GM12891 (cell line): ENCODE measurements at regions not wholly inside any gene's neighbourhood (a gene's known extent, or its start where the extent isn't known, plus 50 kb on each side); places are given as distances from the start of the nearest gene placed in this dataset.
"Not testable (repeated sequence)": the region's sequence is repeated elsewhere in the genome, so short reads cannot be mapped to it uniquely, and the experiment has no call there.

Experiments used
- DNase-seq: peaks from one replicate; pipeline ENCODE4 v3.0.0; 2011; ENCODE audit warnings: low spot score; ENCODE audit not compliant: insufficient read length
- FAIRE-seq: peaks from 2 replicates; lab custom pipeline; 2011; peaks lifted over from hg19 to GRCh38; lab: Jason Lieb, UNC
- PAX5 ChIP-seq: IDR thresholded peaks from 2 replicates; pipeline ENCODE4 v1.6.1; 2011; ENCODE audit warnings: low read length, moderate library complexity, mild to moderate bottlenecking; ENCODE audit not compliant: insufficient read depth, severe bottlenecking
- POLR2A ChIP-seq: IDR thresholded peaks from 2 replicates; pipeline ENCODE4 v1.6.1; 2011; ENCODE audit warnings: low read depth, low read length, control low read depth
- POLR2AphosphoS5 ChIP-seq: IDR thresholded peaks from 2 replicates; pipeline ENCODE4 v1.6.1; 2011; ENCODE audit warnings: low read depth, low read length, control low read depth
- POU2F2 ChIP-seq: IDR thresholded peaks from 2 replicates; pipeline ENCODE4 v1.6.1; 2011; ENCODE audit warnings: low read depth, mild to moderate bottlenecking, control low read depth, low read length, moderate library complexity
- SPI1 ChIP-seq: IDR thresholded peaks from 2 replicates; pipeline ENCODE4 v1.6.1; 2011; ENCODE audit warnings: low read depth, low read length, control low read depth
- TAF1 ChIP-seq: IDR thresholded peaks from 2 replicates; pipeline ENCODE4 v1.6.1; 2011; ENCODE audit warnings: low read depth, low read length, control low read depth

DNA sequence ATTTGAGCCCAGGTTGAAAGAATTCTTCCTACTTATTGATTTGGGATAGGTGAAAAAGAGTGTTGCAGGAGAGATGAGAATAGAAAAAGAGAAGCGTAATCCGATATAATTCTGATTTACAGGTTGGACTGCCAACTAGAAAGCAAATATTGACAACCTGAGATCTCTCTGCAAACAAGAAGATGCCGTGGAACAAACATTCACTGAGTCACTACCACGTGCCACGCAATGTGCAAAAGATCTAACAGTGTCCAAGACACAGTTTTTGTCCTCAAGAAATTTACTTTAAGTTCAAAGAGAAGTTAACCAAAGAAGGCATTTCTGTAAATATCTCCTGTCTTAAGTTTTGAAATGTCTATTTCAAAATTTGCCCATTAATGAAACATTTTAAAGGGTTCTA, 578.0 kb upstream of the ARID1B start:
- no peak for DNase-seq
- TF ChIP-seq TAF1 (no peak), POLR2AphosphoS5 (no peak), POLR2A (no peak), POU2F2 (no peak), SPI1 (no peak), PAX5 (no peak)
- FAIRE-seq: no peak

DNA sequence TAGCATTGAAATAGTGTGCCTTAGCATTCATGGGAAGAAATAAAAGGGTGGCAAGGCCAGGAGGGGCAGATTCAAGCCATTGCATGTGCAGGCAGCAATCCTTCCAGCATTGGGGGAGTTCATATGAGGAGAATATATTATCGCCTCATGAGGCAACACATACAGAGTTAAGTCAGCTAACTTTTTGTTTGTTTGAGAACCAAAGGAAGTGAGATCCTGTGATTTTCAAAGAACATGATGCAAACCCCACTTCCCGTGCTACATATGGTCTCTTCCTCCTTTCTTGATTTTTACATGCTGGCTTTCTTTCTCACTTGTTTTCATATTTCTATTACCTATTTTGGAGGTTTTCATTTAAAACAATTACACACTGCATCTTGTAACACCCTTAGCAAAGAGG, 579.7 kb upstream of the ARID1B start:
- FAIRE-seq (no peak), DNase-seq (no peak)
- TF ChIP-seq SPI1: no peak
- TF ChIP-seq POLR2A: no peak
- TF ChIP-seq POU2F2: no peak
- no peak for TF ChIP-seq POLR2AphosphoS5
- TF ChIP-seq PAX5: no peak
- TF ChIP-seq TAF1: no peak

DNA sequence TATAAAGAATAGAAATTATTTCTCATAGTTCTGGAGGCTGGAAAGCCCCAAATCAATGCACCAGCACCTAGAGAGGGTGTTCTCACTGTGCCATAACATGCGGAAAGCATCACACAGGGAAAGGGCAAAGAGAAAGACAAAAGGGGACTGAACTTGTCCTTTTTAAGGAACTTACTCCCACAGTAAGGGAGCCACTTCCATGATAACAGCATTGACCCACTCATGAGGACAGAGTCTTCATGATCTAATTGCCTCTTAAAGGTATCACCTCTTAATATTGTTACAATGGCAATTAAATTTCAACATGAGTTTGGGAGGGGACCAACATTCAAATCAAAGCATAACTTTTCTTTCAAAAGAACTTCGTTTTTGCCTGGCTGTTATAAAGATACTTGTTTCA, 582.2 kb upstream of the ARID1B start:
- FAIRE-seq: no peak
- TF ChIP-seq TAF1: no peak
- DNase-seq: no peak

DNA sequence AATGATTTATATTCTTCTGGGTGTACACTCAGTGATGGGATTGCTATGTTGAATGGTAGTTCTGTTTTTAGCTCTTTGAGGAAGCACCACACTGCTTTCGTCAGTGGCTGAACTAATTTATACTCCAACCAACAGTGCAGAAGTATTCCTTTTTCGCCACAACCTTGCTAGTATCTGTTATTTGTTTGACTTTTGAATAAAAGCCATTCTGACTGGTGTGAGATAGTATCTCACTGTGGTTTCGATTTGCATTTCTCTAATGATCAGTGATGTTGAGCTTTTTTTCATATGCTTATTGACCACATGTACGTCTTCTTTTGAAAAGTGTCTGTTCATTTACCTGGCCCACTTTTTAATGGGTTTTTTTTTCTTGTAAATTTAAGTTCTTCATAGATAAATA, 583.8 kb upstream of the ARID1B start:
- DNase-seq: no peak
- no peak for TF ChIP-seq PAX5
- TF ChIP-seq TAF1: no peak
- no peak for FAIRE-seq

DNA sequence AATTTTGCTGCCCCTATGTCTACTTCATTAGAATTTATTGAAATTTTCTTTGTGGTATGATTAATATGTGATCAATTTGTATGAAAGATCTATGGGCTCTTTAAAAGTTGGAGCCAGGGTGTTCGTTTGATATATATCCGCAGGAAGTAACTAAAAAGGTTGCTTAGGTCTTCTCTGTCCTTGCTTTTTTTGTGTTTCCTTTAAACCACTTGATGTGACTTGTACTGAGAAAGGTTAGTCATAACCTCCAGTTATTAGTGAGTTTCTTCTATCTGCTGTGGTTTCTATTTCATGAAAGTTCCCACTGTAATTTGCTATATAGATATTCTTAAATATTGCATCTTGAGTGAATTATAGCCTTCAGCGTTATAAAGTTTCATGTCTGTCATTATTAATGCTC, 585.3 kb upstream of the ARID1B start:
- no peak for DNase-seq
- FAIRE-seq: no peak
- TF ChIP-seq PAX5 (no peak), POLR2AphosphoS5 (no peak), TAF1 (no peak), POLR2A (no peak), POU2F2 (no peak)

DNA sequence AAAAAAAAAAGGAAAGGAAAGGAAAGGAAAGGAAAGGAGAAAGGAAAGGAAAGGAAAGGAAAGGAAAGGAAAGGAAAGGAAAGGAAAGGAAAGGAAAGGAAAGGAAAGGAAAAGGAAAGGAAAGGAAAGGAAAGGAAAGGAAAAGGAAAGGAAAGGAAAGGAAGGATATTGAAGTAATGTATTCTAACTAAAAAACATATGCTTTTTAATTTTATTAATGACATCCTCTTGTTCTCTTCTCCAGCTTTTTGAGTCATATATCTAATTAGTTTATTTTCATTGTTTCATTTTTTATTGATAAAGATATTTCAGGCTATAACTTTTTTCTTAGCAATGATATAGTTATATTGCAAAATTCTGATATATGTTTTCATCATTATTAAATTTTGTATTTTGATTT, 585.8 kb upstream of the ARID1B start:
- FAIRE-seq, DNase-seq: not testable (repeated sequence)

DNA sequence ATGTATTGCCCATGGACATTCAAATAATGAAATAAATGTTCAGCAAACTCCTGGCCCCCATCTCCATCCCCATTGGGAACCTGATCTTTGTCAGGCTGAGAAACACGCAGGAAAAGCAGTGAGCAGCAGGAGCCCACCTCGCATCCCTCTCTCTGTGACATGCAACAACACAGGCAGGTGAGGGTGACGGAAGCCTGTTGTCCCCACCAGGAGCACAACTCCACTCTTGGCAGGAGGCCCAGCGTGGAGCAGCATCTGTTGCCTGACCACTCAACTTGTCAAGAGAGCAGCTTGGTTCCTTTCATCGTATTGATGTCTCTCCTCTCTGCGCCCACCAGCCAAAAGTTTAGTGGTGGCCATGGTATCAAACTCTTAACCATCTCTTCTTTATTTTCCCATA, 586.9 kb upstream of the ARID1B start:
- TF ChIP-seq POU2F2 (no peak), PAX5 (no peak), POLR2AphosphoS5 (no peak), SPI1 (no peak), TAF1 (no peak), POLR2A (no peak)
- FAIRE-seq (no peak), DNase-seq (no peak)

DNA sequence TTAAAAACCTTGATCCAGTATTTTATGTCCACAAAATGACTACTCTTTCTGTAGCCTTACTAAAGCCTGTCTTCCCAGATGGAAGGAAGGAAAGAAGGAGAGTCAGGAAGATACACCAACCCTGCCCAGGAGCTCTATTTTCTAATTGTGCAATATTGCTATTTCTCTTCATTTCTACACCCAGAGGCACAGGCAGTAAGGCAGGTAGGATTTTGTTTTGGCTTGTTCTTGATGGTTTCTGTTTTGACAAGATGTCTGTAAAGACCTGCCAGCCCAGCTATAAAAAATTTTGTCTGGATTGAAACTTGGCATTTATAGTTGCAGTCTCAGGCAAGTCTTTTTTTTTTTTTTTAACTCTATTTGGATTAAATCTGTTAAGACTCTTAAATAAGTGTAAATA, 587.5 kb upstream of the ARID1B start:
- DNase-seq: no peak
- FAIRE-seq: no peak
- TF ChIP-seq POU2F2 (no peak), SPI1 (no peak), TAF1 (no peak), POLR2A (no peak), PAX5 (no peak), POLR2AphosphoS5 (no peak)

DNA sequence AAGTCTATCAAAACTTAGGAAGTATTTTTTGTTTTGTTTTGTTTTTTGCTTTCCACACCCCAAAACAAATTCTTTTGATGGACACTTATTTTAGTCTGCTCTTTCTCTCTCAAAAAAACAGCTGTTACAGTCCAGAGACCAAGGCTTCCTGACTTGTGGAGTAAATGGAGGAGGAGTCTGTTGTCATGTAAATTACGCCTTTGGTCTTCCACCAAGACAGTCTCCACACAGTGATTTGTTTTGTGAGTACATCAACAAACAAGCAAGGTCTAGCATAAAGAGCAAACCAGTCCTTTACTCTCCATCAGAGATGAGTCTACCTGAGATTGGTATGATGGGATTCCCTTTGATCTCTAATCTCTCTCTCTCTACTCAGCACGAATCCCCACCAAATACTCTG, 588.0 kb upstream of the ARID1B start:
- DNase-seq: no peak
- TF ChIP-seq SPI1: no peak
- no peak for TF ChIP-seq POU2F2
- TF ChIP-seq TAF1: no peak
- TF ChIP-seq PAX5: no peak
- no peak for TF ChIP-seq POLR2A
- TF ChIP-seq POLR2AphosphoS5: no peak
- FAIRE-seq: no peak

DNA sequence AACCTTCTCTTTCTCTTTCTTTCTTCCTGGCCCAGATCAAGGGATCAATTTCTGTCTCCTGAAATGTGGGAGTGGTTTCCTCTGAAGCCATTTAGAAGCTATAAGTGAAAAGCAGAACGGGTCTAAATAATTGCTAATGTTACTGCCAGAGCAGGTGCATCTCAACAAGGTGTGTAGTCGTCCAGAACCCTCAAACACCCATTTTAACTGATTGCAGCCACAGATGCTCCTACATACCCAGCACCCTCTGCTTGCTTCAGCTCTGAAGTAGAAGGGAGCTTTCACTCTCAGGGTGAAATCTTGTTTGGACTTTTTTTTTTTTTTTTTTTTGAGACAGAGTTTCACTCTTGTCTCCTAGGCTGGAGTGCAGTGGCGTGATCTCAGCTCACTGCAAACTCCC, 592.1 kb upstream of the ARID1B start:
- DNase-seq: no peak
- no peak for TF ChIP-seq POU2F2
- no peak for TF ChIP-seq SPI1
- TF ChIP-seq POLR2A: no peak
- TF ChIP-seq TAF1: no peak
- no peak for TF ChIP-seq POLR2AphosphoS5
- no peak for TF ChIP-seq PAX5
- FAIRE-seq: no peak

DNA sequence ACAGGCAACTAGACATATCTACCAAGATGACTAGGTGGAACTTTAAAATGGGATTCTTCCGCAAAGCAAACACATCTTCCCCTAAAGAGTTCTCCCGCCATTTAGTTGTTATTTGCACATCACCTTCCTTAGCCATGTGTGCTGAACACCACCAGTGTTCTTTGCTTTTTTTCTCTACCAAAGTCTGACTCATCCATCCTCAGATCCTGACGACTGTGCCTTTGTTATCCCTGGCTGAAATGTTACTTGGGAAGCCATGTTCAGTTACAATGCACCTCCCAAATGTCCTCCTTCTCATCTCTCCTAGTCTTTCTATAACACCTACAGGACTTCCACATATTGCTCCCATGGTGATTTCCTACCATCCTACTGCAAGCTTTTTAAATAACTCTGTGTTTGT, 593.5 kb upstream of the ARID1B start:
- DNase-seq (no peak), FAIRE-seq (no peak)
- TF ChIP-seq TAF1: no peak
- TF ChIP-seq PAX5: no peak
- no peak for TF ChIP-seq POLR2AphosphoS5
- TF ChIP-seq POLR2A: no peak
- no peak for TF ChIP-seq SPI1
- no peak for TF ChIP-seq POU2F2
